Fibroblast of lung (primary cell): ENCODE measurements at regions not wholly inside any gene's neighbourhood (a gene's known extent, or its start where the extent isn't known, plus 50 kb on each side); places are given as distances from the start of the nearest gene placed in this dataset.

ENCODE experiments used
- DNase-seq, 2 donors: peaks; one replicate each; pipeline versions ENCODE4 v3.0.0 to v3.0.0-alpha.2; 2010; ENCODE audit warnings: low read depth in 2 of 2
- H2AFZ ChIP-seq: 2 replicates; pipeline ENCODE4 v1.5.1; 2012; ENCODE audit warnings: low read length, control low read depth, inconsistent platforms
- H3K27ac ChIP-seq: 2 replicates; pipeline ENCODE4 v1.5.1; 2011; ENCODE audit warnings: low read length, control low read depth; ENCODE audit not compliant: insufficient read depth
- H3K27me3 ChIP-seq: 2 replicates; pipeline ENCODE4 v1.5.1; 2011; ENCODE audit warnings: mild to moderate bottlenecking, low read length; ENCODE audit not compliant: control insufficient read depth, insufficient read depth
- H3K36me3 ChIP-seq: 2 replicates; pipeline ENCODE4 v1.5.1; 2011; ENCODE audit warnings: low read length; ENCODE audit not compliant: control insufficient read depth, insufficient read depth
- H3K4me1 ChIP-seq: 2 replicates; pipeline ENCODE4 v1.5.1; 2011; ENCODE audit warnings: low read length; ENCODE audit not compliant: control insufficient read depth, insufficient read depth; ENCODE audit errors: extremely low read depth
- H3K4me2 ChIP-seq: 2 replicates; pipeline ENCODE4 v1.5.1; 2011; ENCODE audit warnings: low read length, control low read depth; ENCODE audit not compliant: insufficient read depth; ENCODE audit errors: extremely low read depth
- H3K4me3 ChIP-seq, 4 experiments: fragments of 200-600 bp in 1 of 4; sonication (generic) in 1 of 4; replicated peaks in 1 of 4; 2 replicates each; pipeline ENCODE4 v1.5.1; 2011 to 2016; ENCODE audit warnings: low read length in 4 of 4, low read depth in 3 of 4, mild to moderate bottlenecking in 3 of 4, control low read depth in 2 of 4, inconsistent platforms in 1 of 4, mixed read lengths in 1 of 4; ENCODE audit not compliant: insufficient read depth in 1 of 4; ENCODE audit errors: control extremely low read depth in 1 of 4
- H3K79me2 ChIP-seq: 2 replicates; pipeline ENCODE4 v1.5.1; 2012; ENCODE audit warnings: mild to moderate bottlenecking, low read length, inconsistent platforms; ENCODE audit not compliant: control insufficient read depth, insufficient read depth
- H3K9ac ChIP-seq: 2 replicates; pipeline ENCODE4 v1.5.1; 2011; ENCODE audit warnings: mild to moderate bottlenecking, low read length, control low read depth; ENCODE audit not compliant: insufficient read depth
- H3K9me3 ChIP-seq: 2 replicates; pipeline ENCODE4 v1.5.1; 2012; ENCODE audit warnings: low read depth, low read length; ENCODE audit not compliant: control insufficient read depth, insufficient read depth
- H4K20me1 ChIP-seq: 2 replicates; pipeline ENCODE4 v1.5.1; 2011; ENCODE audit warnings: low read length; ENCODE audit not compliant: control insufficient read depth, insufficient read depth; ENCODE audit errors: extremely low read depth
- EZH2 ChIP-seq: IDR thresholded peaks from 2 replicates; pipeline ENCODE4 v1.5.1; 2012; ENCODE audit warnings: low read length, control low read depth, mild to moderate bottlenecking; ENCODE audit errors: missing control alignments
- TF ChIP-seq, protein P1 (sequence below), 2 donors: IDR thresholded peaks in 1 of 2; conservative IDR thresholded peaks in 1 of 2; 1 replicate in 1 of 2; 2 replicates in 1 of 2; pipeline ENCODE4 v1.5.1; 2011 to 2012; ENCODE audit warnings: low read length in 2 of 2, control low read depth in 1 of 2, inconsistent platforms in 1 of 2, low read depth in 1 of 2, mild to moderate bottlenecking in 1 of 2

GRCh38 chr13:99830931-99831330 is 140.6 kb downstream of the ZIC5 start:
- no peak overlapping the region for H3K4me2 ChIP-seq
- no peaks in the 10 kb centered on the region for H3K27me3 ChIP-seq
- H3K27ac ChIP-seq, result no peak overlapping the region
- H3K9ac ChIP-seq, result no peak overlapping the region
- TF ChIP-seq EZH2, result no peak
- TF ChIP-seq, protein P1, sequence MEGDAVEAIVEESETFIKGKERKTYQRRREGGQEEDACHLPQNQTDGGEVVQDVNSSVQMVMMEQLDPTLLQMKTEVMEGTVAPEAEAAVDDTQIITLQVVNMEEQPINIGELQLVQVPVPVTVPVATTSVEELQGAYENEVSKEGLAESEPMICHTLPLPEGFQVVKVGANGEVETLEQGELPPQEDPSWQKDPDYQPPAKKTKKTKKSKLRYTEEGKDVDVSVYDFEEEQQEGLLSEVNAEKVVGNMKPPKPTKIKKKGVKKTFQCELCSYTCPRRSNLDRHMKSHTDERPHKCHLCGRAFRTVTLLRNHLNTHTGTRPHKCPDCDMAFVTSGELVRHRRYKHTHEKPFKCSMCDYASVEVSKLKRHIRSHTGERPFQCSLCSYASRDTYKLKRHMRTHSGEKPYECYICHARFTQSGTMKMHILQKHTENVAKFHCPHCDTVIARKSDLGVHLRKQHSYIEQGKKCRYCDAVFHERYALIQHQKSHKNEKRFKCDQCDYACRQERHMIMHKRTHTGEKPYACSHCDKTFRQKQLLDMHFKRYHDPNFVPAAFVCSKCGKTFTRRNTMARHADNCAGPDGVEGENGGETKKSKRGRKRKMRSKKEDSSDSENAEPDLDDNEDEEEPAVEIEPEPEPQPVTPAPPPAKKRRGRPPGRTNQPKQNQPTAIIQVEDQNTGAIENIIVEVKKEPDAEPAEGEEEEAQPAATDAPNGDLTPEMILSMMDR (conservative IDR thresholded peaks at IDR 0.05 in 1 of 2, IDR thresholded peaks at IDR 0.05 in 1 of 2; ENCODE audit: low read depth in 1 of 2, low read length in 2 of 2), result no peak
- H3K4me1 ChIP-seq, result no peaks in the 10 kb centered on the region
- no peaks in the 10 kb centered on the region for H3K36me3 ChIP-seq
- H3K79me2 ChIP-seq, result no peaks in the 10 kb centered on the region
- no peak overlapping the region for H3K4me3 ChIP-seq
- no peaks in the 10 kb centered on the region for H4K20me1 ChIP-seq
- H3K9me3 ChIP-seq, result no peaks in the 10 kb centered on the region
- no peak for DNase-seq
- no peak overlapping the region for H2AFZ ChIP-seq

DNA sequence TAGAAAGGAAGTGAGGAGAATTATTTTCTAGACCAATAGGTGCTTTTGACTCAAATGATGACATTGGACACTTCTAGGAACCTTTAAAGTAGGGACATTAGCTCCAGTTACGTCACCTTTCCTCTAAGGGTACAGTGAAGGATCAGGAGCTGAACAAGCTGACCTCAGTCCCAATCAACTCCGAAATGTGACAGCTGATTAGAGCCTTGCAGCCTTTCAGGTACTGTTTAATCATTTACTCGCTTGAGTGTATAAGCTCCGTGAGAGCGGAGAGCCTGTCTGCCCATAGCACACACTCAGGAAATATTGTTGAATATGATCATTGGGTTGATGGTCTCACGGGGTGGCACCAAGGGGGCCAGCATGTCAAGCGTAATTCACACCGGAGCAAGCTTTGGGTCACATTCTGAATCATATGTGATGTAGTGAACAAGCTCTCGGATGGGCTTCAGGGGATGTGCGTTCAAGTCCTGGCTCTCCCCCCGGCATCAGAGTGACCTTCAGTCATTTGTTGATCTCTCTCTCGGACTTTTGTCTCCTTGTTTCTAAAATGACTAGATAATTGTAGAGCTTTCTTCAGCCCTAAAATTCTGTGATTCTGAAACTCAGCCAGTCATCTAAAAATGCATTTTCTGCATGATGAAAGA is 141.9 kb downstream of the ZIC5 start:
- Histone ChIP-seq H3K27ac (no peak overlapping the region), H3K4me3 (no peak overlapping the region), H3K4me1 (no peaks in the 10 kb centered on the region), H3K9me3 (no peaks in the 10 kb centered on the region), H3K9ac (no peak overlapping the region), H3K36me3 (no peaks in the 10 kb centered on the region), H3K4me2 (no peak overlapping the region), H2AFZ (no peak overlapping the region), H3K27me3 (no peaks in the 10 kb centered on the region), H3K79me2 (no peaks in the 10 kb centered on the region), H4K20me1 (no peaks in the 10 kb centered on the region)
- DNase-seq, result no peak
- no peak for TF ChIP-seq EZH2
- TF ChIP-seq, protein P1 (conservative IDR thresholded peaks at IDR 0.05 in 1 of 2, IDR thresholded peaks at IDR 0.05 in 1 of 2; ENCODE audit: low read depth in 1 of 2, low read length in 2 of 2), result no peak

DNA sequence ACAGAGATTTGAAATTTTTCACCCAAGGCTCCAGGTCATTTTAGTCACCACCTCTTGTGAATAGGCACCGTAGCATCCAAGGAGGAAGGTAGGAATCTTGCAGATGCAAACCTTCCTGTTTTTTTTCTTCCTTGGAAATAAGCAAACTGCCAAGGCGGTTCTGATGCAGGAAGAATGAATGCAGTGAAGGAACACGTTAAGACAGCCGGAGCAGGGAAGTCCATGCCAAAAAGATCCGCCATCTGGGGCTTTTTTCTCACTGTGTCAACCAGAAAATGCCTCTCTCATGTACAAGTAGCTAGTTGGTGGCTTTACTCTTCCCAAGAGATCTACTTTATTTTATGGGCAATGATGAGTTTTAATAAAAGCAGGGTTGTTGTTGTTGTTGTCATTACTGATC is 142.4 kb downstream of the ZIC5 start:
- Histone ChIP-seq H2AFZ (no peak overlapping the region), H3K79me2 (no peaks in the 10 kb centered on the region), H3K9ac (no peak overlapping the region), H3K36me3 (no peaks in the 10 kb centered on the region), H4K20me1 (no peaks in the 10 kb centered on the region), H3K27me3 (no peaks in the 10 kb centered on the region), H3K9me3 (no peaks in the 10 kb centered on the region), H3K4me1 (no peaks in the 10 kb centered on the region), H3K4me2 (no peak overlapping the region), H3K4me3 (no peak overlapping the region), H3K27ac (no peak overlapping the region)
- DNase-seq, result no peak
- TF ChIP-seq EZH2, result no peak
- TF ChIP-seq, protein P1 (conservative IDR thresholded peaks at IDR 0.05 in 1 of 2, IDR thresholded peaks at IDR 0.05 in 1 of 2; ENCODE audit: low read depth in 1 of 2, low read length in 2 of 2), result no peak
